ENCODE measurements at regions not wholly inside any gene's neighbourhood (a gene's known extent, or its start where the extent isn't known, plus 50 kb on each side); places are given as distances from the start of the nearest gene placed in this dataset.
A peak's percentile ranks its signal among the peaks of the same experiment; 100 is the strongest.

DNA sequence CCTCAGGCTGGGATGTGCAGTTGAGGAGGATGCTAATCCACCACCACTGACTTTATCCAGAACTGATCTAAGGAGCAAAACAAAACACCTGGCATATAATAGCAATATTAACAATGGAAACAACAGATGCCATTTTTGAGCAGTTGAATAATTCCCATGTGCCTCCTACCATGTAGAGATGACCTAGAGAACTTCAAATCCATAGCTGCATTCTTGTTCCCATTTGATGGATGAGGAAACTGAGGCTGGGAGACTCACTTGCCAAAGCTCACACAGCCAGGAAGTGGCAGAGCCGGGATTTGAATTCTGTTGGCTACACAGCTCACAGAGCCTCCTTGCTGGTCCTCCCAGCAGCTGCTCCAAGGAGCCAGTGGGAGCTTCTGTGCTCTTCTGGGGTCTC lies 155.8 kb upstream of the MYL2 start (continued):
- TF ChIP-seq, protein P1, sequence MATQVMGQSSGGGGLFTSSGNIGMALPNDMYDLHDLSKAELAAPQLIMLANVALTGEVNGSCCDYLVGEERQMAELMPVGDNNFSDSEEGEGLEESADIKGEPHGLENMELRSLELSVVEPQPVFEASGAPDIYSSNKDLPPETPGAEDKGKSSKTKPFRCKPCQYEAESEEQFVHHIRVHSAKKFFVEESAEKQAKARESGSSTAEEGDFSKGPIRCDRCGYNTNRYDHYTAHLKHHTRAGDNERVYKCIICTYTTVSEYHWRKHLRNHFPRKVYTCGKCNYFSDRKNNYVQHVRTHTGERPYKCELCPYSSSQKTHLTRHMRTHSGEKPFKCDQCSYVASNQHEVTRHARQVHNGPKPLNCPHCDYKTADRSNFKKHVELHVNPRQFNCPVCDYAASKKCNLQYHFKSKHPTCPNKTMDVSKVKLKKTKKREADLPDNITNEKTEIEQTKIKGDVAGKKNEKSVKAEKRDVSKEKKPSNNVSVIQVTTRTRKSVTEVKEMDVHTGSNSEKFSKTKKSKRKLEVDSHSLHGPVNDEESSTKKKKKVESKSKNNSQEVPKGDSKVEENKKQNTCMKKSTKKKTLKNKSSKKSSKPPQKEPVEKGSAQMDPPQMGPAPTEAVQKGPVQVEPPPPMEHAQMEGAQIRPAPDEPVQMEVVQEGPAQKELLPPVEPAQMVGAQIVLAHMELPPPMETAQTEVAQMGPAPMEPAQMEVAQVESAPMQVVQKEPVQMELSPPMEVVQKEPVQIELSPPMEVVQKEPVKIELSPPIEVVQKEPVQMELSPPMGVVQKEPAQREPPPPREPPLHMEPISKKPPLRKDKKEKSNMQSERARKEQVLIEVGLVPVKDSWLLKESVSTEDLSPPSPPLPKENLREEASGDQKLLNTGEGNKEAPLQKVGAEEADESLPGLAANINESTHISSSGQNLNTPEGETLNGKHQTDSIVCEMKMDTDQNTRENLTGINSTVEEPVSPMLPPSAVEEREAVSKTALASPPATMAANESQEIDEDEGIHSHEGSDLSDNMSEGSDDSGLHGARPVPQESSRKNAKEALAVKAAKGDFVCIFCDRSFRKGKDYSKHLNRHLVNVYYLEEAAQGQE (IDR thresholded peaks at IDR 0.05; ENCODE audit: unreplicated experiment): no peak
- TF ChIP-seq JUNB (IDR thresholded peaks at IDR 0.05; ENCODE audit: unreplicated experiment): no peak
- TF ChIP-seq EZH2 (IDR thresholded peaks at IDR 0.05; ENCODE audit: low read depth, unreplicated experiment): no peak
- no peak for TF ChIP-seq CREB1 (CRISPR knock-in tag; IDR thresholded peaks at IDR 0.05; ENCODE audit: low read depth)
- no peak for TF ChIP-seq EZH2phosphoT487 (IDR thresholded peaks at IDR 0.05; ENCODE audit: unreplicated experiment)
- no peak for TF ChIP-seq POLR2AphosphoS5 (IDR thresholded peaks at IDR 0.05; ENCODE audit: low read depth)
- TF ChIP-seq ZNF331 (CRISPR knock-in tag; IDR thresholded peaks at IDR 0.05; ENCODE audit: low read depth): no peak

DNA sequence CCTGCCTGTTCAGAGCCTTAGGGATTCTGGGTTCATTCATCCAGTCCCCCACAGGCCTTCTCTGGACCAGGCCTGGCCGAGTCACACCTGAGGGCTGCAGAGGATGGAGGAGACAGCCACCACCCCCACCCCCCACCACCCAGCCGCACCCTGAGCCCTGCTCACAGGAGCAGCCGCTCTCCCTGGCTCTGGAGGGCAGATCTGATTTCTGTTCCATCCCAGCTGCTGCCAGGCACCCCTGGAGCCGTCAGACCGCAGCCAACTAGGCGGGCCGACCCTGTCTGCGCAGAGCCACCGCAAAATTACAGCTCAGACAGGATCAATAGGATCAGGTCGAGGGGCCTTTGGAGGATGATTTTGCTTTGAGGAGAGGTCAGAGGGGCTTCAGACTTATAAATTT lies 154.6 kb upstream of the MYL2 start:
- peaks cover 46% of the 10 kb centered on the region for H3K4me1 Mint-ChIP-seq
- peak; percentile 11; the same call in 2 of the 3 replicates for ATAC-seq
- TF ChIP-seq POLR2AphosphoS5 (IDR thresholded peaks at IDR 0.05; ENCODE audit: low read depth) (no peak), STAT1 (IDR thresholded peaks at IDR 0.05; ENCODE audit: unreplicated experiment) (no peak), NANOG (IDR thresholded peaks at IDR 0.05; ENCODE audit: borderline replicate concordance) (no peak), CREB1 (CRISPR knock-in tag; IDR thresholded peaks at IDR 0.05; ENCODE audit: low read depth) (no peak), EZH2 (IDR thresholded peaks at IDR 0.05; ENCODE audit: low read depth, unreplicated experiment) (no peak)
- TF ChIP-seq, protein P2, sequence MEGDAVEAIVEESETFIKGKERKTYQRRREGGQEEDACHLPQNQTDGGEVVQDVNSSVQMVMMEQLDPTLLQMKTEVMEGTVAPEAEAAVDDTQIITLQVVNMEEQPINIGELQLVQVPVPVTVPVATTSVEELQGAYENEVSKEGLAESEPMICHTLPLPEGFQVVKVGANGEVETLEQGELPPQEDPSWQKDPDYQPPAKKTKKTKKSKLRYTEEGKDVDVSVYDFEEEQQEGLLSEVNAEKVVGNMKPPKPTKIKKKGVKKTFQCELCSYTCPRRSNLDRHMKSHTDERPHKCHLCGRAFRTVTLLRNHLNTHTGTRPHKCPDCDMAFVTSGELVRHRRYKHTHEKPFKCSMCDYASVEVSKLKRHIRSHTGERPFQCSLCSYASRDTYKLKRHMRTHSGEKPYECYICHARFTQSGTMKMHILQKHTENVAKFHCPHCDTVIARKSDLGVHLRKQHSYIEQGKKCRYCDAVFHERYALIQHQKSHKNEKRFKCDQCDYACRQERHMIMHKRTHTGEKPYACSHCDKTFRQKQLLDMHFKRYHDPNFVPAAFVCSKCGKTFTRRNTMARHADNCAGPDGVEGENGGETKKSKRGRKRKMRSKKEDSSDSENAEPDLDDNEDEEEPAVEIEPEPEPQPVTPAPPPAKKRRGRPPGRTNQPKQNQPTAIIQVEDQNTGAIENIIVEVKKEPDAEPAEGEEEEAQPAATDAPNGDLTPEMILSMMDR (conservative IDR thresholded peaks at IDR 0.05; ENCODE audit: low read depth in 2 of 2): no peak
- TF ChIP-seq, protein P1 (IDR thresholded peaks at IDR 0.05; ENCODE audit: unreplicated experiment): no peak

More for the DNA sequence above, 154.6 kb upstream of the MYL2 start:
- Mint-ChIP-seq H3K36me3 (ENCODE audit: low read depth) (no peaks in the 10 kb centered on the region), H3K27ac (no peak overlapping the region; the same call in 1 of the 2 replicates), H3K4me3 (no peak overlapping the region), H3K27me3 (ENCODE audit: insufficient read depth, low read depth, poor library complexity) (peaks cover 10% of the 10 kb centered on the region), H3K9me3 (no peaks in the 10 kb centered on the region)
- H3K36me3 ChIP-seq (ENCODE audit: insufficient read depth): no peaks in the 10 kb centered on the region
- H3K4me1 ChIP-seq (ENCODE audit: insufficient read depth): peaks cover 10% of the 10 kb centered on the region
- no peak overlapping the region for H3K4me2 ChIP-seq
- H3K27me3 ChIP-seq (ENCODE audit: insufficient read depth): no peaks in the 10 kb centered on the region
- H3F3A ChIP-seq (replicated peaks; ENCODE audit: low read depth): 0 out of 2 replicates have a peak, but pooled peaks cover 6% of the 10 kb centered on the region
- H3K79me2 ChIP-seq (replicated peaks; ENCODE audit: insufficient read depth): peaks cover 13% of the 10 kb centered on the region
- peaks cover 6% of the 10 kb centered on the region; the same call in 1 of the 2 replicates for H4K20me1 ChIP-seq (replicated peaks; ENCODE audit: insufficient read depth)
- H3K4me3 ChIP-seq: no peak overlapping the region
- no peaks in the 10 kb centered on the region for H3K9me2 ChIP-seq (ENCODE audit: insufficient read depth)
- H2AFZ ChIP-seq: no peak overlapping the region
- DNase-seq (ENCODE audit: low spot score): no peak
- no peak overlapping the region for H3K27ac ChIP-seq (ENCODE audit: low read depth)
